H9 (cell line): ENCODE measurements at regions not wholly inside any gene's neighbourhood (a gene's known extent, or its start where the extent isn't known, plus 50 kb on each side); places are given as distances from the start of the nearest gene placed in this dataset.
A peak's percentile ranks its signal among the peaks of the same experiment; 100 is the strongest.

Experiments used
- DNase-seq: peaks from one replicate; pipeline ENCODE4 v3.0.0-alpha.2; 2017
- H2AFZ ChIP-seq: one replicate; pipeline ENCODE4 v1.6.1; 2013; ENCODE audit warnings: mild to moderate bottlenecking, low read length, control low read depth, moderate library complexity
- H2AK5ac ChIP-seq: 2 replicates; pipeline ENCODE4 v1.6.1; 2013; ENCODE audit warnings: low read length, control low read depth, mixed read lengths; ENCODE audit not compliant: insufficient read length
- H2BK120ac ChIP-seq: one replicate; pipeline ENCODE4 v1.6.1; 2013; ENCODE audit warnings: low read depth, mild to moderate bottlenecking, low read length, control low read depth, inconsistent platforms; ENCODE audit not compliant: poor library complexity, severe bottlenecking
- H2BK12ac ChIP-seq: 2 replicates; pipeline ENCODE4 v1.6.1; 2013; ENCODE audit warnings: low read length, control low read depth, mixed read lengths, low read depth; ENCODE audit not compliant: insufficient read length
- H2BK15ac ChIP-seq: 2 replicates; pipeline ENCODE4 v1.6.1; 2013; ENCODE audit warnings: low read depth, low read length, control low read depth
- H2BK20ac ChIP-seq: one replicate; pipeline ENCODE4 v1.6.1; 2013; ENCODE audit warnings: low read depth, mild to moderate bottlenecking, low read length, control low read depth, inconsistent platforms; ENCODE audit not compliant: poor library complexity, severe bottlenecking
- H2BK5ac ChIP-seq: 2 replicates; pipeline ENCODE4 v1.6.1; 2013; ENCODE audit warnings: low read length, control low read depth, mixed read lengths; ENCODE audit not compliant: insufficient read length
- H3K14ac ChIP-seq: 2 replicates; pipeline ENCODE4 v1.6.1; 2013; ENCODE audit warnings: low read length, control low read depth; ENCODE audit not compliant: insufficient read depth
- H3K18ac ChIP-seq: 2 replicates; pipeline ENCODE4 v1.6.1; 2013; ENCODE audit warnings: low read depth, mild to moderate bottlenecking, mixed read lengths, low read length, control low read depth; ENCODE audit not compliant: insufficient read length
- H3K23ac ChIP-seq: 2 replicates; pipeline ENCODE4 v1.6.1; 2013; ENCODE audit warnings: low read length, control low read depth, mixed read lengths, low read depth; ENCODE audit not compliant: insufficient read length
- H3K23me2 ChIP-seq: 2 replicates; pipeline ENCODE4 v1.6.1; 2013; ENCODE audit warnings: low read depth, mild to moderate bottlenecking, mixed read lengths, low read length, control low read depth; ENCODE audit not compliant: insufficient read length, poor library complexity, severe bottlenecking
- H3K27ac ChIP-seq: 2 replicates; pipeline ENCODE4 v1.5.1; 2013; ENCODE audit warnings: low read length, control low read depth, mixed read lengths, low read depth; ENCODE audit not compliant: insufficient read length
- H3K27me3 ChIP-seq: 2 replicates; pipeline ENCODE4 v1.6.1; 2013; ENCODE audit warnings: low read length, control low read depth, inconsistent platforms; ENCODE audit not compliant: insufficient read depth
- H3K4ac ChIP-seq: 2 replicates; pipeline ENCODE4 v1.6.1; 2013; ENCODE audit warnings: low read depth, mild to moderate bottlenecking, control low read depth, inconsistent platforms, low read length, moderate library complexity
- H3K4me1 ChIP-seq: 2 replicates; pipeline ENCODE4 v1.6.1; 2013; ENCODE audit warnings: low read length, control low read depth, inconsistent platforms; ENCODE audit not compliant: insufficient read depth
- H3K4me2 ChIP-seq: 2 replicates; pipeline ENCODE4 v1.6.1; 2013; ENCODE audit warnings: low read length, control low read depth, mixed read lengths; ENCODE audit not compliant: insufficient read length, insufficient read depth
- H3K56ac ChIP-seq: 2 replicates; pipeline ENCODE4 v1.6.1; 2013; ENCODE audit warnings: low read depth, mild to moderate bottlenecking, mixed read lengths, low read length, control low read depth; ENCODE audit not compliant: insufficient read length
- H3K79me1 ChIP-seq: 2 replicates; pipeline ENCODE4 v1.6.1; 2013; ENCODE audit warnings: low read depth, mild to moderate bottlenecking, moderate library complexity, low read length, control low read depth, inconsistent platforms; ENCODE audit not compliant: insufficient read depth, poor library complexity, severe bottlenecking
- H3K79me2 ChIP-seq: 2 replicates; pipeline ENCODE4 v1.6.1; 2013; ENCODE audit warnings: low read length, control low read depth, inconsistent platforms; ENCODE audit not compliant: insufficient read depth
- H3K9ac ChIP-seq: 2 replicates; pipeline ENCODE4 v1.6.1; 2013; ENCODE audit warnings: low read length, control low read depth, mixed read lengths; ENCODE audit not compliant: insufficient read length; ENCODE audit errors: extremely low read depth
- H3K9me3 ChIP-seq: one replicate; pipeline ENCODE4 v1.6.1; 2013; ENCODE audit warnings: low read depth, low read length, inconsistent platforms; ENCODE audit not compliant: control insufficient read depth
- H3T11ph ChIP-seq: one replicate; pipeline ENCODE4 v1.6.1; 2013; ENCODE audit warnings: mild to moderate bottlenecking, low read length, control low read depth, inconsistent platforms
- H4K20me1 ChIP-seq: one replicate; pipeline ENCODE4 v1.6.1; 2013; ENCODE audit not compliant: control insufficient read depth, insufficient read length, insufficient read depth
- H4K5ac ChIP-seq: 2 replicates; pipeline ENCODE4 v1.6.1; 2013; ENCODE audit warnings: low read depth, mild to moderate bottlenecking, mixed read lengths, low read length, control low read depth; ENCODE audit not compliant: insufficient read length
- H4K8ac ChIP-seq: replicated peaks from 2 replicates; pipeline ENCODE4 v1.6.1; 2013; ENCODE audit warnings: low read length, control low read depth, mixed read lengths, low read depth; ENCODE audit not compliant: insufficient read length
- H4K91ac ChIP-seq: 2 replicates; pipeline ENCODE4 v1.6.1; 2013; ENCODE audit warnings: low read depth, mild to moderate bottlenecking, moderate library complexity, mixed read lengths, low read length, control low read depth; ENCODE audit not compliant: insufficient read length
- H3K27ac Mint-ChIP-seq, 3 experiments: 2 replicates in 2 of 3; 3 replicates in 1 of 3; pipeline ENCODE4 v1.8.0; 2020 to 2021; ENCODE audit warnings: mixed read lengths in 3 of 3, mild to moderate bottlenecking in 1 of 3, moderate library complexity in 1 of 3
- H3K27me3 Mint-ChIP-seq: 2 replicates; pipeline ENCODE4 v1.8.0; 2021; ENCODE audit warnings: low read depth, mild to moderate bottlenecking, moderate library complexity, mixed read lengths
- H3K36me3 Mint-ChIP-seq, 3 experiments: 2 replicates in 2 of 3; 3 replicates in 1 of 3; pipeline ENCODE4 v1.8.0; 2020 to 2021; ENCODE audit warnings: low read depth in 3 of 3, mixed read lengths in 3 of 3; ENCODE audit not compliant: insufficient read depth in 1 of 3
- H3K4me1 Mint-ChIP-seq, 2 experiments: 2 replicates each; pipeline ENCODE4 v1.8.0; 2020; ENCODE audit warnings: mixed read lengths in 2 of 2
- H3K4me3 Mint-ChIP-seq, 2 experiments: 2 replicates in 1 of 2; 3 replicates in 1 of 2; pipeline ENCODE4 v1.8.0; 2020 to 2021; ENCODE audit warnings: mild to moderate bottlenecking in 2 of 2, mixed read lengths in 2 of 2, moderate library complexity in 1 of 2
- H3K9me3 Mint-ChIP-seq, 2 experiments: 2 replicates in 1 of 2; 3 replicates in 1 of 2; pipeline ENCODE4 v1.8.0; 2020; ENCODE audit warnings: mild to moderate bottlenecking in 2 of 2, mixed read lengths in 2 of 2, moderate library complexity in 1 of 2
- CTCF ChIP-seq: fragments of 200-600 bp; sonication (generic); conservative IDR thresholded peaks from 3 replicates; pipeline ENCODE4 v1.8.0; 2021; ENCODE audit warnings: antibody characterized with exemption, mild to moderate bottlenecking
- WGBS: extraction: QIAGEN DNeasy Blood & Tissue Kit; methylation state at CpG from one replicate; pipeline ENCODE4 v1.1.7; 2013; ENCODE audit warnings: missing lambda C conversion rate, low lambda C conversion rate, mixed read lengths; ENCODE audit not compliant: insufficient read length; ENCODE audit errors: extremely low coverage; 5-methylcytosine and 5-hydroxymethylcytosine counted together

GRCh38 chr3:82355228-82355627 is 593.8 kb upstream of the GBE1 start:
- no peak overlapping the region for H2BK120ac ChIP-seq
- no peak overlapping the region for H3K4ac ChIP-seq
- no peak overlapping the region for H2AK5ac ChIP-seq
- H3K23ac ChIP-seq = no peak overlapping the region
- H4K5ac ChIP-seq = no peak overlapping the region
- no peak overlapping the region for H3K9ac ChIP-seq
- no peak overlapping the region for H3K4me2 ChIP-seq
- H3T11ph ChIP-seq = no peak overlapping the region
- no peak overlapping the region for H2AFZ ChIP-seq
- H3K4me3 Mint-ChIP-seq = no peak overlapping the region
- H3K9me3 ChIP-seq = no peaks in the 10 kb centered on the region
- H3K79me1 ChIP-seq = no peaks in the 10 kb centered on the region
- H3K9me3 Mint-ChIP-seq = no peaks in the 10 kb centered on the region; a peak in 1 of 5 replicates
- no peak overlapping the region for H2BK20ac ChIP-seq
- H3K27me3 ChIP-seq = no peaks in the 10 kb centered on the region
- H3K27me3 Mint-ChIP-seq = no peaks in the 10 kb centered on the region
- peaks cover 2% of the 10 kb centered on the region; the same call in 1 of the 2 replicates for H3K4me1 ChIP-seq
- WGBS = no CpG with 5 or more reads among the region's 2 CpGs
- peak overlapping the region; percentile 25 to 45 (median 40); a peak in 3 of 7 replicates for H3K27ac Mint-ChIP-seq
- no peak overlapping the region for H2BK5ac ChIP-seq
- no peaks in the 10 kb centered on the region for H4K20me1 ChIP-seq
- H4K8ac ChIP-seq = no peak overlapping the region
- H3K23me2 ChIP-seq = no peaks in the 10 kb centered on the region
- H3K14ac ChIP-seq = no peak overlapping the region
- no peak overlapping the region for H3K18ac ChIP-seq
- no peaks in the 10 kb centered on the region for H3K79me2 ChIP-seq
- no peak overlapping the region for H3K27ac ChIP-seq
- peaks cover 31 to 35% of the 10 kb centered on the region in 2 experiments for H3K4me1 Mint-ChIP-seq
- no peak overlapping the region for H2BK15ac ChIP-seq
- no peak overlapping the region for H2BK12ac ChIP-seq
- H3K36me3 Mint-ChIP-seq = peaks cover 0 to 6% (median 0%) of the 10 kb centered on the region in 3 experiments; a peak in 3 of 7 replicates
- no peak for DNase-seq
- H4K91ac ChIP-seq = no peak overlapping the region
- TF ChIP-seq CTCF = no peak
- no peak overlapping the region for H3K56ac ChIP-seq
